ENCODE measurements at regions not wholly inside any gene's neighbourhood (a gene's known extent, or its start where the extent isn't known, plus 50 kb on each side); places are given as distances from the start of the nearest gene placed in this dataset.
"Not testable (repeated sequence)": the region's sequence is repeated elsewhere in the genome, so short reads cannot be mapped to it uniquely, and the experiment has no call there.

- FAIRE-seq = no peak
Measured at GRCh38 chr2:125643128-125643527, 1012.8 kb upstream of the GYPC start.

- FAIRE-seq = no peak
Measured at GRCh38 chr2:125643585-125643984, 1012.4 kb upstream of the GYPC start.

- FAIRE-seq = no peak
Measured at GRCh38 chr2:125644257-125644656, 1011.7 kb upstream of the GYPC start.

- FAIRE-seq = no peak
Measured at GRCh38 chr2:125652280-125652679, 1003.7 kb upstream of the GYPC start.

GRCh38 chr2:125654226-125654625, 1001.7 kb upstream of the GYPC start:
- FAIRE-seq = no peak

- FAIRE-seq = no peak
Measured at GRCh38 chr2:125656190-125656589, 999.8 kb upstream of the GYPC start.

GRCh38 chr2:125658583-125658982, 997.4 kb upstream of the GYPC start:
- no peak for FAIRE-seq

GRCh38 chr2:125660369-125660768, 995.6 kb upstream of the GYPC start:
- FAIRE-seq = not testable (repeated sequence)

GRCh38 chr2:125667630-125668029, 988.3 kb upstream of the GYPC start:
- FAIRE-seq = no peak

GRCh38 chr2:125679903-125680302, 976.1 kb upstream of the GYPC start:
- FAIRE-seq = no peak

GRCh38 chr2:125680809-125681208, 975.1 kb upstream of the GYPC start:
- no peak for FAIRE-seq

GRCh38 chr2:125681576-125681975, 974.4 kb upstream of the GYPC start:
- FAIRE-seq = no peak

- no peak for FAIRE-seq
Measured at GRCh38 chr2:125681976-125682805, 973.8 kb upstream of the GYPC start.

GRCh38 chr2:125684256-125684655, 971.7 kb upstream of the GYPC start:
- FAIRE-seq = no peak

- no peak for FAIRE-seq
Measured at GRCh38 chr2:125684932-125685331, 971.0 kb upstream of the GYPC start.

- FAIRE-seq = no peak
Measured at GRCh38 chr2:125696560-125696959, 959.4 kb upstream of the GYPC start.

- no peak for FAIRE-seq
Measured at GRCh38 chr2:125698280-125698679, 957.7 kb upstream of the GYPC start.

- FAIRE-seq = no peak
Measured at GRCh38 chr2:125701070-125701469, 954.9 kb upstream of the GYPC start.

- FAIRE-seq = no peak
Measured at GRCh38 chr2:125707611-125708010, 948.3 kb upstream of the GYPC start.

GRCh38 chr2:125710561-125710960, 945.4 kb upstream of the GYPC start:
- FAIRE-seq = no peak

GRCh38 chr2:125711075-125711474, 944.9 kb upstream of the GYPC start:
- no peak for FAIRE-seq

GRCh38 chr2:125713533-125713932, 942.4 kb upstream of the GYPC start:
- FAIRE-seq = no peak

GRCh38 chr2:125721072-125721721, 934.8 kb upstream of the GYPC start:
- FAIRE-seq = no peak

- no peak for FAIRE-seq
Measured at GRCh38 chr2:125730921-125731320, 925.0 kb upstream of the GYPC start.

GRCh38 chr2:125736306-125736705, 919.7 kb upstream of the GYPC start:
- FAIRE-seq = no peak

Data from islet of Langerhans (tissue), 1 donor.